Activated CD8-positive, alpha-beta memory T cell treated with anti-CD3 and anti-CD28 coated beads for 48 hours (primary cell): ENCODE measurements at regions not wholly inside any gene's neighbourhood (a gene's known extent, or its start where the extent isn't known, plus 50 kb on each side); places are given as distances from the start of the nearest gene placed in this dataset.

Experiments used
- DNase-seq, 3 experiments: peaks; one replicate each; pipeline ENCODE4 v3.0.0-alpha.2; 2020; ENCODE audit warnings: low read depth in 2 of 3, low spot score in 2 of 3

DNA sequence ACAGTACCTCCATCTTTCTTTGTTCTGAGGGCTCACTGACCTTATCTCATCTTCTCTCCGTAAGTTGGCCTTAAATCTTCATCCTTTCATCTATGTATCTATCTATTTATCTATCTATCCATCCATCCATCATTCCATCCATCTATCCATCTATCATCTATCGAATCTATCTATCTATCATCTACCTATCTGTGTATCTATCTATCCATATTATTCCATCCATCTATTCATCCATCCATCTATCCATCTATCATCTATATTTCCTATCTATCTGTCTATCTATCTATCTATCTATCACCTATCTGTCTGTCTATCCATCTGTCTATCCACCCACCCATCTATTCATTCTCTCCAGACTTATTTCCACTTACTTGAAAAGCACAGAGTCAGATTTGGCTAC, 147.3 kb upstream of the PMEPA1 start:
- no peak for DNase-seq

DNA sequence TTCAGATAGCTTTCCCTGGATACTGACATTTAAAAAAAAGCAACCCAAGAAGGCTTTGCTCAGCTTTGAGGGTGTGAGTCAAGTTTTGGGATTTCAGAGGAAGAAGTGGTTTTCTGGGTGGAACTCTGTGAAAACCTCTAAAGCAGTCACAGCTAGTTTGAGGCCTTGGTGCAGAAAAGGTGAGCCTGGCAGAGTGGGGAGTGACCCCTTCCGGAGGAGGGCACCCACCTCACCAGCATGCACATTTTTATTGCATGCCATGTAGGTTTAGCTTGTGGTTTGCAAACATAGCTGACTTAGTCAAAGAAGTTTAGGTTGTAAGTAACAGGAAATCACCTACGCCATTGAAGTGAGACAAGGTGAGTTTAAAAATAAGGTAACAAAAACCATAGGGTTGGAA, 146.8 kb upstream of the PMEPA1 start:
- no peak for DNase-seq

DNA sequence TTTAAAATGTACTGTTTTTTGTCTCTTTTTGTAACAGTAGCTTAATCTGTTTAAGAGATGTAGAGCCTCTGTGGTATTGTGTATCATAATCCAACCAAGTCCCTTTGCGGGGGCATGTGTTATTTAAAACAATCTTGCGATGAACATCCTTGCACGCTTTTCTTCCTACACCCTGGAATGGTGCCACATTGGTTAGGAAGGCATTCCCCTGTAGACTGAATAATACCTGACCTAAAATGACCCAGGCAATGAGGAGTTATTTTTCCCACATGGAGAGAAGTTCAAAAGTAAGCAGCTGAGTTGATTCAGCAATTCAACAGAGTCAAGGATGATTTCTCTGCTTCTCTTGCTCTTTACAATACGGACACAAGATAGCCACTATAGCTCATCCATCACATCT, 142.0 kb upstream of the PMEPA1 start:
- no peak for DNase-seq

DNA sequence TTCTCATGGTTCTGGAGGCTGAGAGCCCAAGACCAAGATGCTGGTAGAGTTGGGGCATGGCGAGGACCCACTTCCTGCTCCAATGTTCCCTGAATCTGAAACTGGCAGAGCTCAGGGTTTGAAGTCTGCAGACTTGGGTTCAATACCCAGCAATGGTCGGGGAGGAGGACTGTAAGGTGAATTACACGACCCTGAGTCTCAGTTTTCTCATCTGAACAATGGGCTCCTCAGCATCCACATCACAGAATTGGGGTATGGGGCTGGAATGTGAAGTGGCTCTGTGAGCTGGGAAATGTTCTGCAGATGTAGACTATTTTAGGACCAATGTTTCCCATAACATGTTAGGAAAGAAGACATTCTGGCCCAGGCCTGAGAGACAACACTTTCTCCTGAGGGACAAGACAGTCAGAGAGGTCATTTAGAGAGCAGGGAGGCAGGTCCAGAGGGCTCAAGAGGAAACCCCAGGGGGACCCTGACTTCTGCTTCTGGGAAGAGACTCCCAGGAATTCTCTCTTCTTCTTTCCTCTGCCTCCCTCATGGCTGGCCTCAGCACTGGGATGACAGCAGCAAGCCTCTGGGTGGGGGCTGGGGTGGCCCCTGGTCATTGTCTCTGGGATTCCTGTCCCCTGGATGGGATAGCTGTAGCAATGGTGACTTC, 141.3 kb upstream of the PMEPA1 start:
- no peak for DNase-seq

DNA sequence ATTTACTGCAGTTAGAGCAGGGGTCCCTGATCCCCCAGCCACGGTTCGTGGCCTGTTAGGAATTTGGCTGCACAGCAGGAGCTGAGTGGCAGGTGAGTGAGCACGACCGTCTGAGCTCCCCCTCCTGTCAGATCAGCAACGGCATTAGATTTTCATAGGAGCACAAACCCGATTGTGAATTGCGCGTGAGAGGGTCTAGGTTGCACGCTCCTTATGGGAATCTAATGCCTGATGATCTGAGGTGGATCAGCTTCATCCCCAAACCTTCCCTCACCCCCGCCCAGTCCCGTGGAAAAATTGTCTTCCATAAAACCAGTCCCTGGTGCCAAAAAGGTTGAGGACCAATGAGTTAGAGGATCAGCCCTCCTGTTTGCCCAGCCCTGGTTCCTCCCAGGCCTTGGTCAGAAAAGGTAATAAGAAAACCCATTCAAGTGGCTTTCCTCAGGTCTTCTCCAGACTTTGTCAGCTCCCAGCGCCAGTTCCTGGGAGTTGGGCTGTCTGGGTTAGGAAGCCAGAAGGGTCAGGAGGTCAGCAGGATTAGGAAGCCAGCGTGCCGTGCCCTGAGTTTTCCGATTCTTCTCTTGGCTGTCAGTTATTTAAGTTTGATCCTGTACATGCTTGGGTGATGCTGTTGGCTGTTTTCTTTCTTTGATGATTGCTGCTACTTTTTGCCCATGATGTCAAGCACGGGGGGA, 139.9 kb upstream of the PMEPA1 start:
- DNase-seq: no peak

DNA sequence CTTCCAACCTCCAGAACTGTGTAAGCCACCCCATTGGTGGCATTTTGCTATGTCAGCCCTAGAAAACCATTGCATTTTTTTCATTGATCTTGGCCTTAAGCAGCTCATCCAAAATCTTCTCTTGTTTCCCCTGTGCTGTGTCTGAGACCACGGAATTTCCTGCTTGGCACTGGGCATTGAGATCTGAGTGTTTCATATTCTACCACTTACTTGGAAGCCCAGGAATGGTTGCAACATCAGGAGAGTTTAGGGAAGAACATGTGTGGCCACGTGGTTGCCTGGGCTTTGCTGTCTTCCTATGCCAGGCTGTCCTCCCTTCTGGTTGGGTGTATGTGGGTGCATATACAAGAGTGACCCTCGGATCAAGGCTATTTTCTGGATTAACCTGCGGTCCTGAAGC, 139.3 kb upstream of the PMEPA1 start:
- no peak for DNase-seq

DNA sequence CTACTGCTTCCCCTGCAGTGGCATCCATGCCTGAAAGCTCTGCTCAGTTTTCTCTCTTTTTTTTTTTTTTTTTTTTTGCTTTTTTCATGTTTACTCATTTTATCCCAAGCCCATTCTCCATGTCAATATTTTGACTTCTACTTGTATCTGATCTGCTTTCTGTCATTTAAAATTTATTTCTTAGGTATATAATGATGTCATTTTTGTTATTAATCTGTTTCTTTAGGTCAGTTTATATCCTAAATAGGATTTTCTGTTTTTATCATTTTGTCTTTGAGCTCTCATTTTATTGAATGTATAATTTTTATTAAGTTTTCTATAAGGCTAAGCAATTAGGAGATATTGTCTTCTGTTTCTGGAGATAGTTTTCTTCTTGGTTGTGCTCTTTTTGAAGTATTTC, 138.5 kb upstream of the PMEPA1 start:
- DNase-seq: no peak

DNA sequence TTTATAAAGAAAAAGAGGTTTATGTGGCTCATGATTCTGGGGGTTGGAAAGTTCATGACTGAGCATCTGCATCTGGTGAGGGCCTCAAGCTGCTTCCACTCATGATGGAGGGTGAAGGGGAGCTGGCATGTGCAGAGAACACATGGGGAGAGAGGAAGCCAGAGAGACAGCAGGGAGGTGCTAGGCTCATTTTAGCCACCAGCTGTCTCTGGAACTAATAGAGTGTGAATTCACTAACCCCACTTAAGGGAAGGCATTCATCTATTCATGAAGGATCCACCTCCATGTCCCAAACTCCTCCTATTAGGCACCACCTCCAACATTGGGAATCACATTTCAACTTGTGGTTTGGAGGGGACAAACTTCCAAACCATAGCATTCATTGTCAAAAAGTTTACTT, 137.3 kb upstream of the PMEPA1 start:
- DNase-seq: no peak

DNA sequence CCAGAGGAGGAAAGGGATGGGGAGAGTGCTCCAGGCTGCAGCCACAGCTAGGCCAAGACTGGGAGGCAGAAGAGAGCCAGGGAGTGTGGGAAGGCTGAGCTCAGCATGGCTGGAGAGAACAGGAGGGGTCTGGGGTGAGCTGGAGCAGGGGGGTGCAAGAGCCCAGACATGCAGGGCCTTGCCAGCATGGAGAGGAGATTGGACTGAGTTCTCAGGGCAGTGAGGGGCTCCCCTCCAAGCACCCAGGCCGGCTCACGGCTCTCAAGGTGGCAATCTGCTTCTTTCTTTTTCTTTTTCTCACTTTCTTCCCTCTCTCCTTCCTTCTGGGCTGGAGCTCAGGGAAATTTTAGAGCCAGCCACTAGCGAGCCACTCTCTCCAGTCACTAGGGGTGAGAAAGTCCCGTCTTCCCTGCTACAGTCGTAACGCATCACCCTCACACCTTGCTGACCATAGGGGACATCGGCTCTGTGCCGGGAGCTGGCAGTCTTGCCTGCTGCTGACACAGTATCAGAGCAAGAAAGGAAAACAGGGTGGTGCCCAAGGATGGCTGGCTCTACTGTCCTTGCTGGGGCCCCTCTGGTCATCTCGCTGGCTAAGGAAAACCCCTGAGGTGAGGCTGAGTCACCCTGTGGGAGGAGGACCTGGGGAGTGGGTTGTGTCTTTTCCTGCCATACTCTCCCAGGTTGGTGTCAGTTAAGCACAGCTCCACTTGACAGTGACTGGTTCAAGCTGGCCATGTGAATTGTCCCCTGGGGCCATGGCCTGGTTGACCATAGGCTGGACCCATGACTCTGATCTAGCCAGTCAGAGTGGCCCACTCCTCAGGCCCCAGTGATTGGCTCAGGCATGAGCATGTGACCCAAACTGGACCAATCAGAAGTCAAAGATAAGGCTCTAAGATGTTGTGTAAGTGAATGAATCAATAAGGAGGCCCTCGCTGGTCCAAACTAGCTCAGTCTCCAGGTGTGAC, 135.1 kb upstream of the PMEPA1 start:
- no peak for DNase-seq

DNA sequence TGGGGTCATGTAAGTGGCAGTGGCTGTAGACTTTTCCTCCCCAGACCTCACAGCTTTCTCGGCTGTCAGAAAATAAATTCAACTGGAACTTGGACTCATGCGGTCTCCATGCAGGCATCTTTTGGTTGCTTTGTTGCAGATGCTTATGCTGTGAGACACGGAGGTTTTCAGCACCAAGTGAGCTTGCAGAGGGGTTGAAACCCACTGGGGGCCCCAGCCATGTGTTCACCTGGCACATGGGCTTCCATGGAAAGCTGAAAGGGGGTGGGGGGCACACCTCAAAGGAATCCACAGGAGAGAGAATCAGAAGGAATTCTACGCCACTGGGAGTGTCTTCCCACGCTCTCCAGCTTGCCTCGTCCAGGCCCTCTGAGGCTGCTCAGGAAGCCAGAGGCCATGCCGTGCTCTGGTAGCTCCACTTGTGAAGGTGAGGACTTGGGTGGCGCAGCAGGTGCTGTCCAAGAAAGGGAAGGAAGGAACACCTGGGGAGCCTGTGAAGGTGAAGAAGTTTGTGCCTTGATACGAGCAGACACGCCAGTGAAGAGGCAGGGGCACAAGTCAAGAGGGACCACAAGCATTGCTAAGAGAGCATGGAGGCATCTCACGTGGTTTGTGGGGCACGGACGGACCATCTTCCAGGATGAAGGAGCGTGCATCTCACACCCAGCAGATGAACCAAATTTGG, 134.3 kb upstream of the PMEPA1 start:
- no peak for DNase-seq

DNA sequence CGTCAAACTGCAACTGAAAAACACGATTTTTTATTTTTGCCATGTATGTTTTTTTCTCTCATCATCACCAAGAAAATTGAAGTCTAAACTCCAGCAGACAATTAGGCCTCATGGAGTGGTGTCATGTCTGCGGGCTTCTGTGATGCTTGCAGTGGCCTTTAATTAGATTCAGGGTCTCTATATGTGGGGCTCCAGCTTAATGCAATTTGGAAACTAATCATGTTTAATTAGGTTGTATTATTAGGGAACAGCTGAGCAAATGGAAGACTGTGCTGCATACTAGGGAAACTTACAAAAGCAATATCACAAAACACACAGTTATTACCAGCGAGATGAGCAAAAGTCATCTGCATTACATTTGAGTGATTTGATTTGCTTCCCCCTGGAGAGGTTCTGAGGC, 132.9 kb upstream of the PMEPA1 start:
- DNase-seq: no peak

DNA sequence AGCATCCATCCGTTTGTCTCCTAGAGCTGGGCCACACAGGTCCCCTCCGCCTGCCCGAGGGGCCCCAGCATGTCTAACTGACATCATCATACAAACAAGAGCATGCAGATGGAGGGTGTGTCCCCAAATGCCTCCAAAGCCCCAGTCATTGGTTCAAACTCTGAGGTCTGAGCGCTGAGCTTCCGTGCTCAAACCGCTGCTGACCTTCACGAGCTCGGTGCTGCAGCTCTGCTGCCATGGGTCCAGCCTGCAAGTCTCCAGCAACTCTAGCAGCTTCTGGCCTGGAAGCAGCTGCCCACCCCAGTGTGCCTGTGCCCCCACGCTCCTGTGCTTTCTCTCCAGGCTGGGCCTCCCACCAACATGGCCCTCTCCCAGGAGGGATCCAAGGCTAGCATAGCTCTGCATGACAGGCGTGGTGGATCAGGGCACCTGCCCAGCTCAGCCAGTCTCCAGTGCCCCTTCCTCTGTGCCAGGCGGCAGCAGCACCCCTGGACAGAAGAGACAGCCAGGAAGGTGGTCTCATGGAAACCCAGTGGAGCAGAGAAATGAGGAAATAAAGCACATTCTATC, 131.6 kb upstream of the PMEPA1 start:
- DNase-seq: no peak

DNA sequence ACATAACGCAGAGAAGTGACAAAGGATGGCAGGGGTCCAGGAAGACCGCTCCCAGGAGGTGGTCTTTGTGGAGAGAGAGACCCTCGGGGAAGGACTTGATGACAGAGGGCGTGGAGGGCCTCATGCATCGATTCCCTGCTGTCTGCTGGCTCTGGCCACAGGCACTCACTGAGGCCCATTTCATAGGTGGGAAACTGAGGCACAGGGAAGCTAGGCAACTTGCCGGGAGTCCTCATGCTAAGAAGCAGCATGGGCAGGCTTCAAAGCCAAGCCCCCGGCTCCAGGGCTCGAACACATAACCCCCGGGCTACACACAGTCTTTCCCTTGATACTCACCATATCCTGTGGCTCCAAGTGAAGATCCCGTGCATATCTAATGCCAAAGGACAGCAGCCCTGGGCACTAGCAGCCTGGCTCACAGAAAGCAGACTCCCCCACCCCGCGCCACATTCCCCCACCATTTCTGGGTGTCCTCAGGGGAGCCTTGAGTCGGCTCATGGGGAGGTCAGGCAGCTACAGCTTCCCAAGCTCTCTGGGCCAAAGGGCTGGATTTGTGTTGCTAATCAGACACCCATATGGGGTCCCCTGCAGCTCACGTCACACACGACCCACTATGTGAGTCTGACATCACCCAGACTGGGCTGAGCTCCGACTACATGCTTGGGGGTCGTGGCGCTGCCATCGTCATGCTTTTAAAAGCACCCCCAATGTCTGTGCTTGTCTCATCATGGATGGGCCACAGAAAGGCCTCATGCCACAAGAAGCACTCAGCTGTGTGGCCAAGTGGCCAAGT, 130.9 kb upstream of the PMEPA1 start:
- DNase-seq: no peak

DNA sequence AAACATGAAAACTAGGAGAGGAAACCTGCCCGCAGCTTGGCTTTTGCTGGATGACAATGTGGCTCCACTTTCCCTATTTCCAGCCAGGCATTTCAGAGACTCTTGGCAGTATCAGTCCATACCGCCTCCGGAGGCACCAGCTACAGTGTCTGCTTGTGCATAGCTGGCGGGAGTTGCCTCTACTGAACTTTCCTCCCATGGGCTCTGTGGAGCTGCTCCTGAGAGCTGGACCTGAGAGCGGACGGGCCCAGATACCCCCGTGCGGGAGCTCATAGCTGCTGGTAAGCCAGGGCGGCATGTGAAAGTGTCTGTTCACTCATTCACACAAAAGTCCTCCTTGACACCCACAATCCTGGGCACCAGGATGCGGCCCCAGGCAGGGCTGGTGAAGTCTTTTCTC, 130.3 kb upstream of the PMEPA1 start:
- no peak for DNase-seq

DNA sequence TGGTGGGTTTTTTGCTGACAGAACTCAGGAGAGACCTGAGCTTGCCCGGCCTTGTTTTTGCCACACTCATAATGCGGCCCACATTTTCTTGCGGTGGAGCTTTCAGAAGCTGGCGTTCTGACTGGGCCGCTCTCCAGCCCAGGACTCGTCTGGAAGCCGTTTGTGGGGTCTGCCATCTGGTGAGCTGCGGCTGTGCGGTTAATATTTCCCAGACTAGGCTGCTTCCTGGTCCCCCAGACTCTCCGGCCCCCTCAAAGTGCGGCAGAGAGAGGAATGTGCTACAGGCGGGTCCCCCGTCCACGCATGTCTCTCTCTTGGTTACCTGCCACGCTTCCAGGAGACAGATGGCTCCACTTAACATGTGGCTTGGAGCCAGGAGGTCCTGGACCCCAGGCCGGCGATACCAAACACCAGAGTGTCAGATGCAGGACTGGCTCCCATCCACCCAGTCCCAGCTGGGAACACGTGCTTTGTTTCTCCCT, 128.9 kb upstream of the PMEPA1 start:
- DNase-seq: no peak

DNA sequence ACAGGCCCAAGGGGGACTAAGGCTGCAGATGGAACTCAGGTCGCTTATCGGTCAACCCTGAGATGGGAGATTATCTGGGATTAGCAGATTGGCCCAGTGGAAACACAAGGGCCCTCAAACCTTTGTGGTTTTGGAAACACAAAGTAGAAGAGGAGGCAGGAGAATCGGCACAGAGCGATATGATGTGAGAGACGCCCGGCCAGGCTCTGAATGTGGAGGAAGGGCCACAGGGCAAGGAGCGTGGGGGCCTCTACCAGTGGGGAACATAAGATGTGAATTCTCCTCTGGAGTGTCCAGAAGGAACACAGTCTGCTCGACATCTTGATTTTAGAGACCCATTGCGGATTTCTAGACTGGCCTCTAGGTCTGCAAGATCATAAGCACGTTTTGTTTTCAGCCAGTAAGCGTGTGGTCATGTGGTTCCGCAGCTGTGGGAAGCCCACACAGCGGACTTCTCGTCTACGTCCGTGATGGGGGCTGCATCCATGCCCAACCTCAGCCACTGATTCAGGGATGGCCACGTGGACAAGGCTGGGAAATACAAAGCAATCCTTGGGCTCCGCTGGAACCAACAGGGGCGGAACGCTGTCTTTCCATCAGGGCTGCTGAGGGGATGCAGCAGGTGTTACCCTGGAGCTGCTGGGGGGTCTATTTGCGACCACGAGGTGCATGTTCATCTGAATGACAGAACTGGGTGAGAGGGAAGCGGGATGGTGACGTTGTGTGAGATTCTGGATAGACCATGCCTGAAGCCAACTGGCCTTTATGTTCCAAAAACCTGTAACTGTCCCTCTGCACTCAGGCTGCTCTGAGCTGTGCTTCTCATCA, 127.6 kb upstream of the PMEPA1 start:
- no peak for DNase-seq

DNA sequence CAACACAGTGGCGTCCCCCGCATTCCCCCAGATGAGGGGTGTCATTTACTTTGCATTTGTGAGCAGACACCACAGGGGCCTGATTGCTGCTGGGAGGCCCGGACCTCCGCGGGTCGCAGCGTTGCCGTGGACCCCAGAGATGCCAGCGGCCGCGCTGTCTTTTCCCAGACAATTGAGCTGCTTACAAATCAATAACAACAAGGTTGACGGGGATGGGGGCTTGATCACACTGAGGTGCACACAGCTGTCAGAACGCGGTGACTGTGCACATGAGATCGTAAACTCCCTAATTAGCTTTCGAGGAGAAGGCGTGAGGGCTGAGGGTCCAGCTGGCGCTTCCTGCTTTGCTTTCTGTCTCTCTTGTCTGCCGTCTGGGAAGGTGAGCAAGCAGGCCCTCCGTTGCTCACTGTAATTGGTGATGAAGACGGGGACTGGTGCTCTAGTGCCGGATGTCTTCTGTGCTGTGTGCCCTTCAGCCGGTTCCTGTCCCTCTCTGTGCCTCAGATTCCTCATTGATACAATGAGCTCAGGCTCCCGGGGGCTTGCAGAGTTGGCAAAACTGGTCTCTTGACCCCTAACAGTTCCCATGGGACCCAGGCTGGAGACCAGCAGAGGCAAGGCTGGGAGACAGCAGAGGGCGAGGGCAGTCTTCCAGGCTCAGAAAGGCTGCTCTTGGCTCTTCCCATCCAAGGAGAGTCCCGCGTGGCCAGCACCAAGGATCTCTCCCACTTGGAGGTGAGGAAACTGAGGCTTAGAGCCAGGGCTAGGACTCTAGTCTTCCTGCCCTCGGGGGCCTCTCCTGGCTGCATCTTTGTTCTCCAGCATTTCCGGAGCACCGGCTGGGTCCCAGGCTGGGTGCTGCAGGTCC, 126.0 kb upstream of the PMEPA1 start:
- DNase-seq: no peak

DNA sequence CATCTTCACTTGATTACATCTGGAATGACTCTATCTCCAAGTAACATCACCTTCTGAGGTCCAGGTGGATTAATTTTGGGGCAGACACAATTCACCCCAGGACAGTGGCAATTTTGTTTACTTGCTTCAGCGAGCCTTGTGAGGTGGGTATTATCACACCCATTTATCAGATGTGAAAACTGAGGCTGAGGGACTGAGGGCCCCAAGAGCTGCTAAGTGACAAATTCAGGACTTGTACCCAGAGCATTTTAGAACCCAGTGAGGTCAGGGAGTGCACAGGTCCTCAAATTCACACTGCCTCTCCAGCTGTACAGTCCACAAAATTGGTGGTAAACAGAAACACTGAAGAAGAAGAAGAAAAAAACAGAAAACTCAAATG, 125.2 kb upstream of the PMEPA1 start:
- no peak for DNase-seq
